ENCODE measurements at regions not wholly inside any gene's neighbourhood (a gene's known extent, or its start where the extent isn't known, plus 50 kb on each side); places are given as distances from the start of the nearest gene placed in this dataset.

DNA sequence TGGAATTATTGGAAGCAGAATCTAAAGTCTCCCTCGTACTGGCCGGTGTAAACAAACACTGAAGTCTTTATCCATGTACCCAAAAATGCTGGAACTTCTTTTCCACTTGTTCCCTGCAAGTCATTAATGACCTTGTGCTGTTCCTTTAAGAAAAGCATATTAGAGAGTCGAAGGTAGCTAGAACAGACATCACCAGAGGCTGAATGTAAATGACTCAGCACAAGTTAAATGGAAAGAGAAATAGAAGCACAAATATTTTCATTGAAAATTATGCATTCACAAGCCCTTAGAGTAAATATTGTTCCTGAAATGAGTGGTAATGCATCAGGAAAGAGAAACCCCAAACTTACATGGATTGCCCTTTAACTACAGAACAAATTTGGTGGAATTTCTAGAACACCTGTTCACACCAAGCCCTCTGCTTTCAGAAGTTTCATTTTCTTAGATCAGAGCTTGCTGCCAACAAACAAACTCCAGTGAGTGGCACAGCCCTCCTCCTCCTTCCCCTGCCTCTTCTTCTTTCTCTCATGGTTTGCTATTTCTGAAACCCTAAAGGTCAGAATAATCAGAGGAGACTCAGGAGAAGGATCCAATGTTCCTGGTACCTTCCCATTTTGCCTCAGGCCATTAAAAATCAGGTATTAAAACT is 264.3 kb downstream of the TXNL1 start:
- peak in 1 of 2 donors; percentile 43 for DNase-seq

GRCh38 chr18:56373601-56374000 is 264.8 kb downstream of the TXNL1 start:
- no peak for DNase-seq

- DNase-seq, result no peak
These were observed 270.3 kb downstream of the TXNL1 start for GRCh38 chr18:56368066-56368465.

DNA sequence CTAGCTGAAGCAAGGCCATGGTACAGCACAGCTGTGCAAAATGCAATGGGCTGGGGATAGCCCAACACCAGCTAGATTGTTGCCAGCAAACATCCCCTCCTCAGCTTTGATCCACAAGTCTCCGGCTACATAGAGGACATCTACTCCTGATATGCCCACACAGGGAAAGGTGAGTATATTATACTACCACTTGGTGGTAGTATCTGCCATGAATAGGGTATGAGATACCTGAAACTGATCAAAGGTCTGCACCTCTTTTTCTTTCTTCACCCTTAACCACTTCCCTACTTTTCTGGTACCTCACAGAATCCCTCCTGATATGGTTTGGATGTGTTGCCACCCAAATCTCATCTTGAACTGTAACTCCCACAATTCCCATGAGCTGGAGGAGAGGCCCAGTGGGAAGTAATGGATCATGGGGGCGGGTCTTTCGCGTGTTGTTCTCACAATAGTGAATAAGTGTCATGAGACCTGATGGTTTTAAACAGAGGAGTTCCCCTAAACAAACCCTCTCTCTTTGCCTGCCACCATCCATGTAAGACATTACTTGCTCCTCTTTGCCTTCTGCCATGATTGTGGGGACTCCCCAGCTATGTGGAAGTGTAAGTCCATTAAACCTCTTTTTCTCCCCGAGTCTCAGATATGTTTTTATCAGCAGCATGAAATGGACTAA is 279.6 kb downstream of the TXNL1 start:
- no peak for DNase-seq

- DNase-seq, result no peak
These were observed 284.6 kb downstream of the TXNL1 start for GRCh38 chr18:56353663-56354260.

- no peak for DNase-seq
These were observed 286.4 kb downstream of the TXNL1 start for GRCh38 chr18:56351911-56352500.

GRCh38 chr18:56337507-56337906 is 300.9 kb downstream of the TXNL1 start:
- DNase-seq, result no peak

- DNase-seq, result no peak
These were observed 304.6 kb downstream of the TXNL1 start for GRCh38 chr18:56333839-56334238.

- DNase-seq, result no peak
These were observed 305.2 kb downstream of the TXNL1 start for GRCh38 chr18:56333146-56333545.

DNA sequence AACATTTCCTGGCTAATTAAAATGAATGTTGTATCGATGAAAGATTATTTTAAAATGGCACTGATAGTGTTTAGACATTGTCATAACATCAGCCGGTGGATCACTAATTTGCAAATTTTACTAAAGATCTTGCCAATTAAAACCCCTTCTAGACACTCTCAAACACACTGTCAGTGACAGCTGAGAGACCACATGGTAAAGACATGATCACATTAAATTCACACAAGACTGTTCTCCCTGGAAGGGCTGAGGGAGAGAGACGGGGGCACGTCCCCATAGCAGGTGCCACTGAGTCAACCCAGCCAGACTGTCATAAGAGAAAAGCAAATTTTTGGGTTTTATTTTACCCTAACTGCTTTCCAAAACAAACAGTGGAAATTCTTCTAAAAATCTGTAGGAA is 306.0 kb downstream of the TXNL1 start:
- DNase-seq, result no peak

GRCh38 chr18:56330366-56331110 is 307.9 kb downstream of the TXNL1 start:
- DNase-seq, result peak in 1 of 2 donors; percentile 58

DNA sequence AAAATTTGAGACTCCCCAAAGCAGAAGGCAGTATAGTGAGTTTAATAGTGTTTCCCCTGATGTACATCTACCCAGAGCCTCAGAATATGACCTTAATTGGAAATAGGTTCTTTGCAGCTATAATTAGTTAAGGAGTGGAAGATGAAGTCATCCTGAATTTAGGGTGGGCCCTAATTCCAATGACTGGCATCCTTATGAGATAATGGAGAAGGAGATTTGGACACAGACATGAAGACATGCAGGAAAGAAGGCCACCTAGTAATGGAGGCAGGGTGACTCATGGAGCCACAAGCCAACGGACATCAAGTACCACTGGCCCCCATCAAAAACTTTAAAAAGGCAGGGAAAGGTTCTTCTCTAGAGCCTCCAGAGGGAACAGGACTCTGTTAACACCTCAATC is 308.9 kb downstream of the TXNL1 start:
- no peak for DNase-seq

DNA sequence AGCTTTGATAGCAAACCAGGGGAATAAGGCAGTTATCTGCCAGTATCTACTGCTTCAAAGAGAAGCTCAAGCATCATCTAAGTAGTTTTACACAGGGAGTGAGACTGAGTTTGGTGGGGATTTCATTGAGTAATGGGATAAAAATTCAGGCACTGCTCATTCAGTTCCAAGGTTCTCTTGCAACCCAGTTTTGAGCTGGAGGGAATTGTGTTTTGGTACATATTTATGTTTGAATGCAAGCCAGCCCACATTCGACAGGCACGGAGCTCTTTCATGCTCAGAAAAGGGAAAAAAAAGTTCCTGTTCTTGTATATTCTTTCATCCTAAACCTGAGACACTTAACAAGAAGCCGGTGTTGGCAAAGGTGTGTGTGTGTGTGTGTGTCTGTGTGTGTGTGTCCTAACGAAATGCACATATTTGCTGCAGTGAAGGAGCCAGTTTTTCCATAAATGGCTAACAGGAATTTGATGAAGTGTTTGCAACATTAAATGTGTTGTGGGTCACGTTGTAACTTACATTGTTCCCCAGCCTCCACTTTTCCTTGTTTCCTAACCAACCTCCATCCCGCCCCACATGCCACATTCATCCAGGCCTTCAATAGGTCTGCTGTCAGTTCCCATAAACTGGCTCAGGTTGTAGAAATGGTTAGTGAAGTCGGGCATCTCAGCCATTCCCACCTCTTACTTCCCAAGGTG is 311.1 kb downstream of the TXNL1 start:
- DNase-seq, result no peak

DNA sequence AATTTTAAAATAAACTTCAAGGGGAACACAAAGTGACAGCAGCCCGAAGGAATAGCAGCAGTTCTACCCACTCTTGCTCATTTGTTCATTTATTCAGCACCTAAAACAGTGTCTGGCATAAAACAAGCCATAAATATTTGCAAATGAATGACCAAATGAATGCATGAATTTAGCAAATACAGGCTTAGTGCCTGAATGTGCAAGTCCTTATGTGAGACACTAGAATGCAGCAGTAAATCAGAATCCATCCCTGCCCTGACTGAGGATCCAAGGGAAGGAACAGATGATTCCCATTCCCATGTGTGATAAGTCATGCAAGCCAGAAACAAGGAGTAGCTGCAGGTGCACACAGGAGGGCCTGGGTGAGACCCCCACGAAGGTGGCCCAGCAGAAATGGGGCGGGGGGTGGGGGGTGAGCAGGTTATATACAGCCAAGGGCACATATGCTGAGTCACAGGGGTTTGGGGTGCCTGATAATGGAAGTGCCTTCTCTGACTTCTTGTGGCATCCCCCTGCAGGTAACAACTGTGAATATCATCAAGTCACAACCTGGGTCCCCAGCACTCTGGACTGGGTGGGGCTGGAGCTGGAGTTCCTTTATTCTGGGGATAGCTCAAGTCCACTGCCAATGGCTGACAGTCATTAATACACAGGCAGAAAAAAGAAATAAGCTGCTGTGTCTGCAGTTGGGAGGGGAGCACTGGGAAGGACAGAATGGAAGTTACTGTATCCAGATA is 311.9 kb downstream of the TXNL1 start:
- no peak for DNase-seq

DNA sequence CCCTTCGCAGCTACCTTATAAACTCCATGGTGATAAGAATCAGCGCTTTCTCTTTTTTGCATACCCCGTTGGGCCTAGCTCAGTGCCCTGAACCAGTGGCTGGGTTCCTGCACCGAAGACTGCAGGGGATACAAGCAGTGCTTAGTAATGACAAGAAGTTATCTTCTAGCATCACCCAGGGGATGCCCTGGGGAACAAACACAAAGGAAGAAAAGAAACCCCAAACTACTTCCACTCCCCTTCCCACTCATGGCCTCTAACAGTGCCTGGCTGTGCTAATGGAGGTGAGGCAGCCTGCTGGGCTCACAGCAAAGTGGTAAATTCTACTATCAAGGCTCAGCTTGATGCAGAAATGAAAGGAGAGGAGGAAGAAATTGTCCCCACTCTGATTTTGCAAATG is 314.7 kb downstream of the TXNL1 start:
- DNase-seq, result no peak

DNA sequence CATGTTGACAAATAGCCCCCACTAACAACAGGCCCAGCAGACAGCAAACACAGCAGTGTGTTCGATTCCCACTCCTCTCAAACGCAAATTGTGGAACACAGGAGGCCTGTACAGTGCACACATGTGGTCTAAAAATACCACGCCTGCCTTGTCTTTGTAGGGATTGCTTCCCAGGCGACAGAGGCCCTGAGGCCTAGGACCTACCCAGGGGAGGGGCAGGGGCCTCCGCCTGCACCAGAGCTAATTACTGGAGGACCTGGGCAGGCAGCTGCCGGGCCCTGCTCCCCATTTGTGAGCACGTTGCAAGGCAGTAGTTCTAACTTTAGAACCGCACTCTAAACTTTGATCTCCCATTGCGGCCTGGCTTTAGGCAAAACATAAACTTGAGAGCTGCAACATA is 316.0 kb downstream of the TXNL1 start:
- DNase-seq, result no peak

GRCh38 chr18:56321470-56321869 is 316.9 kb downstream of the TXNL1 start:
- DNase-seq, result no peak

DNA sequence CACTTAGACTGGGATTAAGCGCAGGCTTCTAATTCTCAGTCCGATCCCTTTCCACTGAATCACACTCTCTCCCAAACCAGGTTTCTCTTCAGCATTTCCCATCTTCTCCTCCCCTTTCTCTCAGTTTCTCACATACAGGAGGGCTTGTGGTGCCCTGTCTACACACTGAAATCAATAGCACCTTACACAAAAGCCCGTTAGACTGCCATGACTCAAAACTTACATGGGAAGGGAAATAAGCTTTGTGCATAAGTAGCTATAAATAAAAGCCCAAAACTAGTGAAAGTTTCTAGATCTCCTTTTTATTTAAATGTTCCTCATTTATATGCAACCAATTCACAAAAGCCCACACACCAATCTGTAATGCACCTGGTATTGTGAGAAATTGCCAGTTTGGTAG is 318.4 kb downstream of the TXNL1 start:
- DNase-seq, result no peak

DNA sequence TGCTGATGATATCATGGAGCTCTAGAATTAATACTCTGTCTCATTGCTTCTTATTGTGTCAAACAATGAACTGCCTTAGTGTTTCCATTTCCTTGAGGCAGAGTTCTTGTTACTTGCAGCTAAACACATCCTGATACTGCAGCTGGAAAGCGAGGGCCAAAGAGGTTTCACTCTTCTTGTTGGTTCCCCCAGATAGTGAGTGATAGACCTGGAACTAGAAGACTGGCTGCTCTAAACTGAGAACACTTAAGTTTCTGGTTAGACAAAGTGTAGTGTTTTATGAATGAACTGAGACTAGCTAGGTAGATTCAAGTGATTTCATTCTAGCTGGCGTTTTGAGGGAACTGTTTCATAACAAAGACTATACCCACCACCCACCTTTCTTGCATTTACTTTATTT is 321.7 kb downstream of the TXNL1 start:
- no peak for DNase-seq

GRCh38 chr18:56315363-56315762 is 323.0 kb downstream of the TXNL1 start:
- DNase-seq, result no peak

- no peak for DNase-seq
These were observed 324.0 kb downstream of the TXNL1 start for GRCh38 chr18:56314396-56314795.
